GM21447 (cell line): ENCODE measurements at regions not wholly inside any gene's neighbourhood (a gene's known extent, or its start where the extent isn't known, plus 50 kb on each side); places are given as distances from the start of the nearest gene placed in this dataset.

Source experiments
- ATAC-seq: cut with Tn5 transposase; IDR thresholded peaks from one replicate; pipeline ENCODE4 v1.9.1; 2021; ENCODE audit not compliant: unreplicated experiment

DNA sequence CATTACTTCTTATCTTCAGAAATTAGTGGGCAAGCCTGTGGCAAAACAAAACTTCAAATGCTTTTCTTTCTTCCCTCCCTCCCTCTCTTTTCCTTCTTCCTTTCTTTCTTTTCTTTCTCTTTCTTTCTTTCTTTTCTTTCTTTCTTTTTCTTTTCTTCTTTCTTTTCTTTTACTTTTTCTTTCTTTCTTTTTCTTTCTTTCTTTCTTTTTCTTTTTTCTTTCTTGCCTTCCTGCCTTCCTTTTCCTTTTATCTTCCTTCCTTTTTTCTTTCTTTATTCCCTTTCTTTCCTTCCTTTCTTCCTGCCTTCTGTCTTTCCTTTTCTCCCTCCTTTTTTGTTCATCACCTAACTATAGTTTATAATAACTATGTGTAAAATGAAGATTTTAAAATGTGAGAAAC lies 295.1 kb downstream of the SMOC2 start:
- ATAC-seq, result no peak

- ATAC-seq, result no peak
These were observed 294.4 kb downstream of the SMOC2 start for GRCh38 chr6:168735268-168735949.

GRCh38 chr6:168734523-168734922 lies 293.5 kb downstream of the SMOC2 start:
- no peak for ATAC-seq

- no peak for ATAC-seq
These were observed 291.7 kb downstream of the SMOC2 start for GRCh38 chr6:168732676-168733075.

- no peak for ATAC-seq
These were observed 290.1 kb downstream of the SMOC2 start for GRCh38 chr6:168730931-168731716.

DNA sequence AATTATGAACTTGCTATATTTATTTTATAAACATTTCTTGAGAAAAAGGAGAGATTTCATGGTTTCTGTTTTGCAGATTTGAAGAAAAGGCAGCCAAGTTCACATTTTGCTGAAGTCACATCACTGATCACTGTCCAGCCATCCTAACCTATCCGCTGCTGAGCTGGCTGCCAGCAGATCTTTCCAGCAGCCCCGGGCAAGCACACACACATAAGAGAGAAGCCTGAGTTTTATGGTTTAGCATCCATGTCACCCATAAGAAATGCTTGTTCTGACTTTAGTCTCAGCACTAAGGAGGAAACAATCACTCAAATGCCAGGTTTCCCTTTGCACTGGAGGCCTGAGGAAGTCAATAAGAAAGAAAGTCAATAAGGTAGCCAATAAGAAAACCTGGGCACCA lies 287.1 kb downstream of the SMOC2 start:
- no peak for ATAC-seq

- ATAC-seq, result no peak
These were observed 285.4 kb downstream of the SMOC2 start for GRCh38 chr6:168726312-168726856.

- no peak for ATAC-seq
These were observed 284.8 kb downstream of the SMOC2 start for GRCh38 chr6:168725802-168726201.

- ATAC-seq, result no peak
These were observed 283.9 kb downstream of the SMOC2 start for GRCh38 chr6:168724669-168725570.

GRCh38 chr6:168724033-168724432 lies 283.0 kb downstream of the SMOC2 start:
- no peak for ATAC-seq

DNA sequence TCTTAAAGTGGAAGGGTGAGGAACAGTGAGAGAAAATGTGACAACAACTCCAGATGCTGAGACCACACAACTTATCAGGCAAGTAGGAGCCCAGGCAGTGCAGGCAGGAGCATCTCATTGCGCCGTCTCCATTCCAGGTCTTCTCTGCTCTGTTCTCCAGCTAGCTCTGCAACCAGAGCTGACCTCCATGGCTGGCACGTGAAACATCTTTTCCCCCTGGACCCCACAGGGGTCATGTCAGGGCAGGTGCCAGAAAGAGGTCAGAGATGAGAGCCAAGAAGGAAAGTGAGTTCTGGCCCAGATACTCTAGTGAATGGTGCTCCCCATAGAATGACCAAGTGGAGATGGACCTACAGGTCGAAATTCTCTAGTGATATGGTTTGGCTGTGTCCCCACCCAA lies 281.4 kb downstream of the SMOC2 start:
- no peak for ATAC-seq

GRCh38 chr6:168721571-168721970 lies 280.6 kb downstream of the SMOC2 start:
- ATAC-seq, result no peak

DNA sequence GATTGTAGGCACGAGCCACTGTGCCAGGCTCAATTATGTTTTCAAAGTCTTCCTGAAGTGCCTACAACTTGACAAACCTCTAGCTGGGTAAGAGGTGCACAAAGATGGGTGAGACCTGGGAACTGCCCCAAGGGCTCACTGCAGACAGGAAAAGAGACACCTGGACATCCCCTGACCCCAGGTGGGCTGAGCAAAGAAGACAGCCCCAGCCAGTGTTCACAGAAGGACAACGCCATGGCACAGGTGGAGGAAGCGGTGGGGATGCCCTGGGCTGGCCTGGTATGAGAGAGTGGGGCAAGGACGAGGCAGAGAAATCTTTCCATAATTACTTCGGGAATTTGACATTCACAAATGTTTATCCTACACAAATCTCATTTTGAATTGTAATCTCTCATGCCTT lies 278.9 kb downstream of the SMOC2 start:
- ATAC-seq, result no peak

GRCh38 chr6:168718821-168719475 lies 278.0 kb downstream of the SMOC2 start:
- no peak for ATAC-seq
